Gastrocnemius medialis (tissue), 4 donors: ENCODE measurements at regions not wholly inside any gene's neighbourhood (a gene's known extent, or its start where the extent isn't known, plus 50 kb on each side); places are given as distances from the start of the nearest gene placed in this dataset.

Source experiments
- POLR2A ChIP-seq, 2 donors: fragments of 450-650 bp; IDR thresholded peaks; one replicate each; pipeline ENCODE4 v1.6.1; 2017; ENCODE audit warnings: antibody characterized with exemption in 2 of 2, mild to moderate bottlenecking in 2 of 2, moderate library complexity in 2 of 2
- TF ChIP-seq, protein P1 (sequence below), 5 experiments: fragments of 450-650 bp in 3 of 5; fragments of 200-600 bp in 2 of 5; sonication (generic) in 2 of 5; IDR thresholded peaks in 4 of 5; conservative IDR thresholded peaks in 1 of 5; 1 replicate in 4 of 5; 2 replicates in 1 of 5; pipeline ENCODE4 v1.5.1; 2016 to 2019; ENCODE audit warnings: antibody characterized with exemption in 5 of 5, mild to moderate bottlenecking in 3 of 5, moderate library complexity in 3 of 5

DNA sequence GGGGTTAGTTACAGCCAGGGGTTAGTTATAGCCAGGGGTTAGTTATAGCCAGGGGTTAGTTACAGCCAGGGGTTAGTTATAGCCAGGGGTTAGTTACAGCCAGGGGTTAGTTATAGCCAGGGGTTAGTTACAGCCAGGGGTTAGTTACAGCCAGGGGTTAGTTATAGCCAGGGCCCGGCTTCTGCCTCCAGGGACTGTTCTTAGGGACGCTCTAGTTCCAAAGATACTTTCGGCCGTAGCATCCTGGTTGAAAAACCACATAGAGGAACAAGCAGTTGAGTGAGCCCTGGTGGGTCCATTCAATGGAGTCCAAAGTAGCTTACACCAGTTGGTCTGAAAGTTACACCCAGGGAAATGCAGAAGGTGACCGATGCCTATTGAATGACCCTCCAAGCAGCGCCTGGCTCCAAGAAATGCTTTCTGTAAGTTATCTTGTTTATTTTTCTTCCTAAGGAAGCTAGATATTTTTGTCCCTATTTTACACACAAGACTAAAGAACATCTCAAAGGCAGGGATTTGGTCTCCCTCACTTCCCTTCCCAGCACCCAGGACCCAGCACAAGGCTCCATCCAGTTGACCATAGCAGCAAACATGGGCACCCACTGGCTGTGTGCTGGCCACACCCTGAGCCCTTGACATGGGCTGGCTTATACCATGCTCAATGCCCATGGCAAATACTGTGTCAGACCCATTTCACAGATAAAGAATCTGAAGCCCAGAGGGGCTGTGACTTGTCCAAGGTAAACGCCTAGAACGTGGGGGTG, 49.7 kb upstream of the SHISAL1 start:
- TF ChIP-seq, protein P1, sequence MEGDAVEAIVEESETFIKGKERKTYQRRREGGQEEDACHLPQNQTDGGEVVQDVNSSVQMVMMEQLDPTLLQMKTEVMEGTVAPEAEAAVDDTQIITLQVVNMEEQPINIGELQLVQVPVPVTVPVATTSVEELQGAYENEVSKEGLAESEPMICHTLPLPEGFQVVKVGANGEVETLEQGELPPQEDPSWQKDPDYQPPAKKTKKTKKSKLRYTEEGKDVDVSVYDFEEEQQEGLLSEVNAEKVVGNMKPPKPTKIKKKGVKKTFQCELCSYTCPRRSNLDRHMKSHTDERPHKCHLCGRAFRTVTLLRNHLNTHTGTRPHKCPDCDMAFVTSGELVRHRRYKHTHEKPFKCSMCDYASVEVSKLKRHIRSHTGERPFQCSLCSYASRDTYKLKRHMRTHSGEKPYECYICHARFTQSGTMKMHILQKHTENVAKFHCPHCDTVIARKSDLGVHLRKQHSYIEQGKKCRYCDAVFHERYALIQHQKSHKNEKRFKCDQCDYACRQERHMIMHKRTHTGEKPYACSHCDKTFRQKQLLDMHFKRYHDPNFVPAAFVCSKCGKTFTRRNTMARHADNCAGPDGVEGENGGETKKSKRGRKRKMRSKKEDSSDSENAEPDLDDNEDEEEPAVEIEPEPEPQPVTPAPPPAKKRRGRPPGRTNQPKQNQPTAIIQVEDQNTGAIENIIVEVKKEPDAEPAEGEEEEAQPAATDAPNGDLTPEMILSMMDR (IDR thresholded peaks at IDR 0.05 in 4 of 5, conservative IDR thresholded peaks at IDR 0.05 in 1 of 5): no peak
- TF ChIP-seq POLR2A (IDR thresholded peaks at IDR 0.05): no peak
